ENCODE measurements at regions not wholly inside any gene's neighbourhood (a gene's known extent, or its start where the extent isn't known, plus 50 kb on each side); places are given as distances from the start of the nearest gene placed in this dataset.

DNA sequence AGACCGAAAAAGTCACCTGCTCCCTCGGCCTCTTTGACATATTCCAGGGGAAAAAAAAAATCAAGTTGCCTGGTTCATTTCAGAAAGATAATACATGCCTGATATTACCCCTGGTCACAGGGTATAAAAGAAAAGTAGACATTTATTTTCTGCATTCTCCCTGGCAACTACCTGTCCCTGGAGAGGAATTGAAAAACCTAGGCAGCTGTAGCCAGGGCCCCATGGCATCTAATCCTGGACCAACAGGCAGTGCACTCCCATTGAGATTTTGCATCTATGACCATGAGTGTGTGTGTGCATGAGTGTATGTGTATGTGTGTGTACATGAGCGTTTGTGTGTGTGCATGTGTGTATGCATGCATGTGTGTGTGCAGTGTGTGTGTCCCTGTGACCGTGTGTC lies 338.2 kb upstream of the PFKP start:
- TF ChIP-seq, protein P1, sequence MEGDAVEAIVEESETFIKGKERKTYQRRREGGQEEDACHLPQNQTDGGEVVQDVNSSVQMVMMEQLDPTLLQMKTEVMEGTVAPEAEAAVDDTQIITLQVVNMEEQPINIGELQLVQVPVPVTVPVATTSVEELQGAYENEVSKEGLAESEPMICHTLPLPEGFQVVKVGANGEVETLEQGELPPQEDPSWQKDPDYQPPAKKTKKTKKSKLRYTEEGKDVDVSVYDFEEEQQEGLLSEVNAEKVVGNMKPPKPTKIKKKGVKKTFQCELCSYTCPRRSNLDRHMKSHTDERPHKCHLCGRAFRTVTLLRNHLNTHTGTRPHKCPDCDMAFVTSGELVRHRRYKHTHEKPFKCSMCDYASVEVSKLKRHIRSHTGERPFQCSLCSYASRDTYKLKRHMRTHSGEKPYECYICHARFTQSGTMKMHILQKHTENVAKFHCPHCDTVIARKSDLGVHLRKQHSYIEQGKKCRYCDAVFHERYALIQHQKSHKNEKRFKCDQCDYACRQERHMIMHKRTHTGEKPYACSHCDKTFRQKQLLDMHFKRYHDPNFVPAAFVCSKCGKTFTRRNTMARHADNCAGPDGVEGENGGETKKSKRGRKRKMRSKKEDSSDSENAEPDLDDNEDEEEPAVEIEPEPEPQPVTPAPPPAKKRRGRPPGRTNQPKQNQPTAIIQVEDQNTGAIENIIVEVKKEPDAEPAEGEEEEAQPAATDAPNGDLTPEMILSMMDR (IDR thresholded peaks at IDR 0.05; ENCODE audit: extremely low read depth, low read depth, low read length) = no peak
- no peak overlapping the region for H3K4me2 ChIP-seq (ENCODE audit: insufficient read depth, low read length)
- H4K20me1 ChIP-seq (ENCODE audit: insufficient read depth, low read length) = no peaks in the 10 kb centered on the region
- H3K4me3 ChIP-seq (ENCODE audit: insufficient read depth, low read length) = no peak overlapping the region
- peaks cover 3% of the 10 kb centered on the region for H3K9me3 ChIP-seq (ENCODE audit: low read depth, low read length)
- DNase-seq (ENCODE audit: insufficient read length, low spot score, missing footprints) = no peak
- no peaks in the 10 kb centered on the region for H3K4me1 ChIP-seq (ENCODE audit: insufficient read depth, low read length)
- no peaks in the 10 kb centered on the region for H3K27me3 ChIP-seq (ENCODE audit: insufficient read depth, low read length)
- H3K79me2 ChIP-seq (ENCODE audit: insufficient read depth, low read length) = no peaks in the 10 kb centered on the region
- H3K27ac ChIP-seq (ENCODE audit: low read depth, low read length) = no peak overlapping the region
- H2AFZ ChIP-seq (ENCODE audit: low read length) = no peak overlapping the region
- H3K36me3 ChIP-seq (ENCODE audit: insufficient read depth, low read length) = no peaks in the 10 kb centered on the region

DNA sequence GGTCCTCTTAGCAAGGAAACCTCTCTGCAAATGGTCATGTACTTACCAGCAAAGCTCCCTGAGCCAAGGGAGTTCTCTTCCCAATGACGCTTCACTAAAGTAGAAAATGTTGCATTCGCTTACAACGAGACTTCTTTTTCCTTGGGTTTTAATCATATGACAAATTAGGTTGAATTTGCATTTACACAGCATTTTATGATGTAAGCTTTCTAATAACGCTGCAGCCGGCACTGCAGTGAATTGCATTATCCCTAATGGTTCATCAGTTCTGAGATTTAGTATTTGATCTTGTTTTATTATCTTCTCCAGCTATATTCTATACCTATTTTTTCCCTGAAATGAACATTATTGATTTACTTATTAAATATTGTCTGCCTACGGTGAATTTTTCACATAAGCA lies 339.3 kb upstream of the PFKP start:
- H3K4me3 ChIP-seq (ENCODE audit: insufficient read depth, low read length) = no peak overlapping the region
- DNase-seq (ENCODE audit: insufficient read length, low spot score, missing footprints) = no peak
- H4K20me1 ChIP-seq (ENCODE audit: insufficient read depth, low read length) = no peaks in the 10 kb centered on the region
- H3K79me2 ChIP-seq (ENCODE audit: insufficient read depth, low read length) = no peaks in the 10 kb centered on the region
- no peak overlapping the region for H2AFZ ChIP-seq (ENCODE audit: low read length)
- H3K27me3 ChIP-seq (ENCODE audit: insufficient read depth, low read length) = no peaks in the 10 kb centered on the region
- peaks cover 3% of the 10 kb centered on the region for H3K9me3 ChIP-seq (ENCODE audit: low read depth, low read length)
- H3K4me2 ChIP-seq (ENCODE audit: insufficient read depth, low read length) = no peak overlapping the region
- H3K27ac ChIP-seq (ENCODE audit: low read depth, low read length) = no peak overlapping the region
- no peaks in the 10 kb centered on the region for H3K36me3 ChIP-seq (ENCODE audit: insufficient read depth, low read length)
- no peaks in the 10 kb centered on the region for H3K4me1 ChIP-seq (ENCODE audit: insufficient read depth, low read length)
- TF ChIP-seq, protein P1 (IDR thresholded peaks at IDR 0.05; ENCODE audit: extremely low read depth, low read depth, low read length) = no peak

DNA sequence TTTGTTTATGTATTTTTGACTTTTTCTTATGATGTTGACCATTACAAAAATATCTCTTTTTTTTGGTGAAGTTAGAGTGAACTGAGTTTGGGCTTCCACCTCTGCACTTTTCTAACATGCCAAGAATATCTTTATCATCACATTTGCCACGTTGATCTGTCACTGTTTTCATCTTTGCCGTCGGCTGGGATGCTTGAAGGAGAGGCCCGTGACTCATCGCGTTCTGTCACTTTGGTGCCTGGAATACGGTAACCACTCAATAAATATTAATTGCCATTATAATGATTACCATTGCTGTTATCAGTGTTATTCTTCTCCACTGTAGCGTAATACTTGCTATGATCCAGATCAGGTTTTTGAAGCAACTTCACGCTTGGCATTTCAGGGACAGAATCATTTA lies 350.8 kb upstream of the PFKP start:
- Histone ChIP-seq H3K27me3 (ENCODE audit: insufficient read depth, low read length) (no peaks in the 10 kb centered on the region), H2AFZ (ENCODE audit: low read length) (no peak overlapping the region), H3K4me1 (ENCODE audit: insufficient read depth, low read length) (no peaks in the 10 kb centered on the region), H3K27ac (ENCODE audit: low read depth, low read length) (no peak overlapping the region), H3K9me3 (ENCODE audit: low read depth, low read length) (no peaks in the 10 kb centered on the region), H3K4me2 (ENCODE audit: insufficient read depth, low read length) (no peak overlapping the region), H4K20me1 (ENCODE audit: insufficient read depth, low read length) (no peaks in the 10 kb centered on the region), H3K4me3 (ENCODE audit: insufficient read depth, low read length) (no peak overlapping the region), H3K79me2 (ENCODE audit: insufficient read depth, low read length) (no peaks in the 10 kb centered on the region), H3K36me3 (ENCODE audit: insufficient read depth, low read length) (no peaks in the 10 kb centered on the region)
- TF ChIP-seq, protein P1 (IDR thresholded peaks at IDR 0.05; ENCODE audit: extremely low read depth, low read depth, low read length) = no peak
- no peak for DNase-seq (ENCODE audit: insufficient read length, low spot score, missing footprints)

DNA sequence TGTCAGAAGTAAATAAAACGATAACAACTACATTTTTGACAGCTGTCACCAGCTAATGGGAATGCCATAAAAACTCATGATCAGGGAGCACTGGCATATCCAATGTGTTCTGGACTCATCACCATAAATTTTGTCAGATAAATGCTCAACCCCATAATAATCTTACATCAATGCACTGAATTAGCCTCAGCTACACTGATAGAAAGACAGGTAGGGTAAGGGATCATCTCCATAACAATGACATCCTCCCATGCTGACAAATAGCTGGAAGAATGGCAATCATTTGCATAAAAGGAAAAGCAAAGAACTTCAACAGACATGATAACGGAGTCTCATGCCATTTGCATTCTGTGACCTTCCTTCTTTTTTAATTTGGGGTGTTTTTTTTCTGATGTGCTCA lies 352.8 kb upstream of the PFKP start:
- TF ChIP-seq, protein P1 (IDR thresholded peaks at IDR 0.05; ENCODE audit: extremely low read depth, low read depth, low read length) = no peak
- no peak for DNase-seq (ENCODE audit: insufficient read length, low spot score, missing footprints)
- no peak overlapping the region for H3K4me2 ChIP-seq (ENCODE audit: insufficient read depth, low read length)
- no peaks in the 10 kb centered on the region for H3K27me3 ChIP-seq (ENCODE audit: insufficient read depth, low read length)
- H3K9me3 ChIP-seq (ENCODE audit: low read depth, low read length) = peaks cover 4% of the 10 kb centered on the region
- H4K20me1 ChIP-seq (ENCODE audit: insufficient read depth, low read length) = no peaks in the 10 kb centered on the region
- no peaks in the 10 kb centered on the region for H3K4me1 ChIP-seq (ENCODE audit: insufficient read depth, low read length)
- no peaks in the 10 kb centered on the region for H3K79me2 ChIP-seq (ENCODE audit: insufficient read depth, low read length)
- no peak overlapping the region for H2AFZ ChIP-seq (ENCODE audit: low read length)
- no peak overlapping the region for H3K4me3 ChIP-seq (ENCODE audit: insufficient read depth, low read length)
- H3K27ac ChIP-seq (ENCODE audit: low read depth, low read length) = no peak overlapping the region
- H3K36me3 ChIP-seq (ENCODE audit: insufficient read depth, low read length) = no peaks in the 10 kb centered on the region

All from osteoblast (primary cell).